SK-MEL-5 (cell line): ENCODE measurements at regions not wholly inside any gene's neighbourhood (a gene's known extent, or its start where the extent isn't known, plus 50 kb on each side); places are given as distances from the start of the nearest gene placed in this dataset.

ENCODE experiments used
- DNase-seq: peaks from one replicate; pipeline ENCODE4 v3.0.0-alpha.2; 2016; ENCODE audit warnings: low read depth, low spot score
- in situ Hi-C: cut with HindIII; loops from 2 replicates; pipeline ENCODE4 v1.10.0; 2016; ENCODE audit warnings: low sequenced_read_pairs, high pct_unique_total_duplicates, low pct_unique_long_range_greater_than_20kb

- no peak for DNase-seq
- in situ Hi-C loops: no loop called here
These were observed 182.2 kb upstream of the RREB1 start for GRCh38 chr6:6925391-6926164.

GRCh38 chr6:6926856-6927255 is 180.9 kb upstream of the RREB1 start:
- no peak for DNase-seq

GRCh38 chr6:6927521-6928361 is 180.0 kb upstream of the RREB1 start:
- DNase-seq: no peak
- in situ Hi-C loops: no loop called here

More at GRCh38 chr6:6926856-6927255, 180.9 kb upstream of the RREB1 start:
- in situ Hi-C loops: no loop called here

- DNase-seq: no peak
- in situ Hi-C loops: no loop called here
These were observed 177.4 kb upstream of the RREB1 start for GRCh38 chr6:6930223-6930880.

GRCh38 chr6:6931071-6932025 is 176.4 kb upstream of the RREB1 start:
- in situ Hi-C loops: no loop called here
- no peak for DNase-seq

GRCh38 chr6:6932341-6932740 is 175.4 kb upstream of the RREB1 start:
- in situ Hi-C loops: no loop called here
- no peak for DNase-seq

- in situ Hi-C loops: no loop called here
- no peak for DNase-seq
These were observed 174.8 kb upstream of the RREB1 start for GRCh38 chr6:6932968-6933367.

GRCh38 chr6:6940031-6941025 is 167.4 kb upstream of the RREB1 start:
- DNase-seq: no peak

GRCh38 chr6:6941201-6941600 is 166.6 kb upstream of the RREB1 start:
- in situ Hi-C loops: no loop called here
- DNase-seq: no peak

More at GRCh38 chr6:6940031-6941025, 167.4 kb upstream of the RREB1 start:
- in situ Hi-C loops: no loop called here

- in situ Hi-C loops: no loop called here
- no peak for DNase-seq
These were observed 165.7 kb upstream of the RREB1 start for GRCh38 chr6:6942091-6942490.

GRCh38 chr6:6942831-6943230 is 164.9 kb upstream of the RREB1 start:
- in situ Hi-C loops: no loop called here
- DNase-seq: no peak

GRCh38 chr6:6943421-6943820 is 164.3 kb upstream of the RREB1 start:
- no peak for DNase-seq
- in situ Hi-C loops: no loop called here

GRCh38 chr6:6946206-6947155 is 161.3 kb upstream of the RREB1 start:
- DNase-seq: no peak
- in situ Hi-C loops: no loop called here

- in situ Hi-C loops: no loop called here
These were observed 157.2 kb upstream of the RREB1 start for GRCh38 chr6:6950373-6951145.

GRCh38 chr6:6951355-6951754 is 156.4 kb upstream of the RREB1 start:
- in situ Hi-C loops: no loop called here
- DNase-seq: no peak

More at GRCh38 chr6:6950373-6951145, 157.2 kb upstream of the RREB1 start:
- no peak for DNase-seq
